ENCODE measurements at regions not wholly inside any gene's neighbourhood (a gene's known extent, or its start where the extent isn't known, plus 50 kb on each side); places are given as distances from the start of the nearest gene placed in this dataset.
"Not testable (repeated sequence)": the region's sequence is repeated elsewhere in the genome, so short reads cannot be mapped to it uniquely, and the experiment has no call there.

DNA sequence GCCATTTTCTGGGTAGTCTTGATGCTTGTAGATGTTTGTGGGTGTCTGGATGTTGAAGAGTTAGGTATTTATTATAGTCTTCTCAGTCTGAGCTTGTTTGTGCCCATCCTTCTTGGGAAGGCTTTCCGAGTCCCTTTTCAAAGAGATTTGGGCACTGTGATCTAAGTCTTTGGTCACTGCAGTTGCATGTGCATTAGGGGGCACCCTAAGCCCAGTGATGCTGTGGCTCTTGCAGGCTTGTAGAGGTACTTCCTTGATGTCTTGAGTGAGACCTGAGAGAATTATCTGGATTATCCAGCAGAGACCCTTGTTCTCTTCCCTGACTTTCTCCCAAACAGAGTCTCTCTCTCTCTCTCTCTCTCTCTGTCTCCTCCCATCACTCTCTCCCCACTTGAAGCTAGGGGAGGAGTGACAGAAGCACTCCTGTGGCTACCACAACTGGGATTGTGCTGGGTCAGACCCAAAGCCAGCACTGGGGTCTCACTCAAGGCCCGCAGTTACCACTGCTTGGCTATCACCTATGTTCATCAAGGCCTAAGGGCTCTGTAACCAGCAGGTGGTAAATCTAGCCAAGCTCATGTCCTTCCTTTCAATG, 68.5 kb downstream of the TMCO5A start:
- peak; percentile 63 for DNase-seq

DNA sequence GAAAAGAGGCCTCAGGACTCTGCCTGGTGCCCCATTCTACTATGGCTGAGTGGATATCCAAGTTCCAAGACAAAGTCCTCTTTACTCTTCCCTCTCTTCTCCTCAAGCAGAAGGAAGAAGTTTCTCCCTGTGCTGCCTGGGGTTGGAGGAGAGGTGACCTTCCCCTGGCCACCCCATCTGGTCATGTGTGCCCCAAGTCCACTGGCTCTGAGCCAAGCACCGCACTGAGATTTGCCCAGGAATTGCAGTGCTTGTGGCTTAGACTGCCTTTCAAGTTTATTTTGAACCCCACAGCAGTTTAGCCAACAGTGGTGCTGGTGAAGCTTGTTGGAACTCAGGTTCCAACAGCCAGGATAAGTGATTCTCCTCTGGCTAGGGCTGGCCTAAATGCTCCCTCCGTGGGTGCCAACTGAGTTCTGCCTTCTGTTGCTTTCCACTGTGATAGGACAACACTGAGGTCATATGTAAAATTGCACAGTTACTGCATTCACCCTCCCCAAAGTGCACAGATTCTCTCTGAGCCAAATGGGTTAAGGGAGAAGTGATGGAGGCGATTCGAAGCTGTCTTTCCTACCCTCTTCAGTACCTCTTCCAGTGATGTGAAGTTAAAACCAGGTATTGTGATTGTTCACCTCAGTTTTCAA, 69.9 kb downstream of the TMCO5A start:
- intact Hi-C loops (cut with micrococcal nuclease): no loop called here
- DNase-seq (no peak), ATAC-seq (no peak)

More for the DNA sequence above, 68.5 kb downstream of the TMCO5A start:
- intact Hi-C loops (cut with micrococcal nuclease): no loop called here
- peak; percentile 77 for ATAC-seq

DNA sequence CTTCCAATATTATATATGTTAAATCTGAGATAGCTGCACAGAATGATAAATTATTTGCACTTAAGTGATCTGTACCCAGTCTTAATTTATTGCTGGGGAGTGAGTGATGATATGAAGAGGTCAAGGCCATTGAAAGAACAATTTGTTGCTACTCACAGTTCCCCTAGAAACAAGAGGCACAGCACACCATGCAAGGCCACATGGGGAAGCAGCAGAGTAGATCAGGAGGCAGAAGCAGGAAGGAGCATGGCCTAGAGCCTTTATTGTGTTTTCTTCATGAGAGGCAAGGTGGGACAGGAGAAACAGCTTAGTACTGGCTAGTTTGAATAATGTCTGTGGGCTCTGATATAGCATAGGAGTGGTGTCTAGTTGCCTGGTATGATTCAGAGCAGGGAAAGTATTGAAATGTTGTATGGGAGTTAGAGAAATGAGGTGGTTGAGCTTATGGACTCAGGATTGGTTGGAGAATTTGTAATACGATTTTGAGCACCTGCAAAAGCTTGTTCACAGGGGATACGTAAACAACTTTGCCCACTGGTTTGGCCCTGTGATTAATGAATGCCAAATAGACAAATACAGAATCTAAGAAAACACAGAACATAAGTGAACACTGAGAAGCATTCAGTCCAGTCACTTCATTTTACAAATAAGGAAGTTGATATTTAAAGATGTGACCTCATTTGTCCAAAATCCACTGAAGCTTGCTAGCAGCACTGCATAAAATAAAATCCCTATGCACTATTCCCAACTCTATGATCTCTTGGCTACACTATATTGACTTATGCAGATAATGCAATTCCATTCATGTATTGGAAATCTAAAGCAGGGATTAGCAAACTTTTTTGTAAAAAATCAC, 71.7 kb downstream of the TMCO5A start:
- intact Hi-C loops (cut with micrococcal nuclease): no loop called here
- DNase-seq: no peak
- peak; percentile 88 for ATAC-seq

DNA sequence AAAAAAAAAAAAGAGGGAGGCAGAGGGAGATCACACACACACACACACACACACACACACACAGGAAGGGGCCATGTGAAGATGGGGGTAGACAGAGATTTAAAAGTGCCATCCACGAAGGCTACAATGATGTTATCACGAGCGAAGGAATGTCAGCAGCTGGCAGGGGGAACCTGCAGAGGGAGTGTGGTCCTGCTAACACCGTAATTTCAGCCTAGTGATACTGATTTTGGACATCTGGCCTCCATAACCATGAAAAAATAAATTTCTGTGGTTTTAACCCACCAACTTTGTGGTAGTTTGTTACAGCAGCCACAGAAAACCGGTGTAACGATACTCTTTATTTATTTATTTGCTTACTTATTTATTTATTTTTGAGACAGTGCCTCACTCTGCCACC, 76.0 kb downstream of the TMCO5A start:
- intact Hi-C loops (cut with micrococcal nuclease): no loop called here
- no peak for ATAC-seq
- no peak for DNase-seq

DNA sequence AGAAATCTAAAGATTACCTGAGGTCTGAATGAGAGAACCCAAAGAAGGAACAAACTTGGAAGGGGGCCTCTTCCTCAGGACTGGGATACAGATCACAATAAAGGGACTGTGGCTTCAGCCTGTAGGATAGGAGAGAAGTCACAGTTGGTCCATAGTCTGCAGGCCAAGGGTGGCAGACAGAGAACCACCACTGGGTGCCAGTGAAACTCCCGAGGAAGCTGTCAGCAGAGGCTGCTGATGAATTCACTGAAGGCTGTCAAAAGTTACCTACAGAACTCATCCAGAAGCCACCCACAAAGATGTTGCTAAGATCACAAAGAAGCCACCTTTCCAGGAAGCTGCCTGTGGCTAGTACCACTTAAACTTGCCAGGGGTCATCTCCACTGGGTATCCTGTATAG, 78.5 kb downstream of the TMCO5A start:
- ATAC-seq (no peak), DNase-seq (no peak)
- intact Hi-C loops (cut with micrococcal nuclease): no loop called here

DNA sequence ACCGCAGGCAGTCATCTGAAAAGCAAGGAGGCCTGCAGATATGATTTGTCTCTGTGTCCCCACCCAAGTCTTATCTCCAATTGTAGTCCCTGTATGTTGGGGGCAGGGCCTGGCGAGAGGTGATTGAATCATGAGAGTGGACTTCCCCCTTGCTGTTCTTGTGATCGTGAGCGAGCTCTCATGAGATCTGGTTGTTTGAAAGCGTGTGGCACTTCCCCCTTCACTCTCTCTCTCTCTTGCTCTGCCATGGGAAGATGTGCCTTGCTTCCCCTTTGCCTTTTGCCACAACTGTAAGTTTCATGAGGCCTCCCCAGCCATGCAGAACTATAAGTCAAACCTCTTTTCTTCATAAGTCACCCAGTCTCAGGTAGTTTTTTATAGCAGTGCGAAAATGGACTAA, 83.3 kb downstream of the TMCO5A start:
- DNase-seq (peak; percentile 35), ATAC-seq (peak; percentile 21)
- intact Hi-C loops (cut with micrococcal nuclease): no loop called here

DNA sequence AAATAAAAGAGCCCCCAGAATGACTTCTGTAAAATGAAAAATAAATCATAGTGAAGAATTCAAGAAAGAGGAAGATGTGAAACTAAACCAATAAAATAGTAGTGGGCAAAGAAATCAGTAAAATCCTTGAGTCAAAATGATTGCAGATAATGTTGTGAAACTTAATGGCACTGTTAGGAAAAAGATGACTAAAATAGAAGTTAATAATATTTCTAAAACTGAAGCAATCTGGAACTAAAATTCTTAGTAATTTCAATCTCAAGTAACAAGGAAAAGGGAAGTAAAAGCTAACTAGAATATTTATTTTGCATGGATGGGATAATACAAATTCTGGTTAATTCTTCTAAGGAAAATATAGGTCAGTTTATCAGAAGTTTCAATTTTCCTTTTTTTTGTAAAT, 84.6 kb downstream of the TMCO5A start:
- intact Hi-C loops (cut with micrococcal nuclease): no loop called here

DNA sequence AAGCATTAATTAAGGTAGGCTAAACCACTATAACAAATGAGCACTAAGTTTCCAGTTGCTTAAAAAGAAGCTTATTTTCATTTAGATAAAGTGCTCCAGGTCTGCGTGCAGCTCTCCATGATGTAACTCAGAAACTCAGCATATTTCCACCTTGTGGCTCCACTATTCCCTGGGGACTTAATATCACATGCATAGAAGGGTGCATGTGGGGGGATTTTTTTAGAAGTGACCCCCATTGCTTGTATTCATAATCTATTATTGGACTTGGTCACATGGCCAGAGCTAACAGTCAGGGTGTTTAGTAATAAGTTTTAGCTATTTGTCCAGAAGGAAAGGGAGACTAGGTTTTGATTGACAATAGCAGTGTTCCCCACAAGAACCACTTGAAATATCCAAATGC, 86.8 kb downstream of the TMCO5A start:
- ATAC-seq (no peak), DNase-seq (no peak)
- intact Hi-C loops (cut with micrococcal nuclease): no loop called here

More for the DNA sequence above, 84.6 kb downstream of the TMCO5A start:
- ATAC-seq (no peak), DNase-seq (no peak)

DNA sequence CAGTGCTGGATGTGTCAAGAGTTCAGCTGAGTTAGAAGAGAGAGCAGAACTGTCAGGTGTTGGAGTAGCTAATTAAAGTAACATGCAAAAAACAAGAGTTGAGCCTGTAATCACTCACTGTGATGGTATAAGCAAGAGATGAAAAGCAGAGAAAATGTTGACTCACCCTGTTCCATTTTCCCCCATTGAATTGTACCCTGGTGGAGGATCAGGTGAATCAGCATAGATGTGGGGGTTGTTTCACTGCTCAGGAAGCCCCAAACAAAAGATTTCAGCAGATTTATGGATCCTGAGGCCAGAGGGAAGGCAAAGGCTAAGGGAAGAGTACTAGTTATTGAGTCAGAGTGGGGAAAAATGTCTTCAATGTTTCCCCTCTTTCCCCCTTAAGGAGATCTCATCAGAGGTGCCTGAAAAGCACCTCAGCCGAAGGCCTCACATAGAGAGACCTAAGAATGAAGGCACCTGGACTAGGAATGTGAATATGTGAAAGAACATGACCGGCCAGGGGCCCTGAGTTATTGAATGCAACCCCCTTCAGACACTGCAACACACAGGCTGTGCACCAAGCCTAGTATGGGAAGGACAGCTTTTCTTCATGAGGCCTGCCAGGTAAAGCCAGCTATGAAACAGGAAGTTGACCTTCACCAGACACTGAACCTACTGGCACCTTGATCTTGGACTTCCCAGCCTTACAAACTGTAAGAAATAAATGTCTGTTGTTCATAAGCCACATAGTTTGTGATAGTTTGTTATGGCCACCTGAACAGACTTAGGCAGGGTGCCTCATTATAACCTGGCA, 90.1 kb downstream of the TMCO5A start:
- intact Hi-C loops (cut with micrococcal nuclease): no loop called here
- ATAC-seq: no peak

DNA sequence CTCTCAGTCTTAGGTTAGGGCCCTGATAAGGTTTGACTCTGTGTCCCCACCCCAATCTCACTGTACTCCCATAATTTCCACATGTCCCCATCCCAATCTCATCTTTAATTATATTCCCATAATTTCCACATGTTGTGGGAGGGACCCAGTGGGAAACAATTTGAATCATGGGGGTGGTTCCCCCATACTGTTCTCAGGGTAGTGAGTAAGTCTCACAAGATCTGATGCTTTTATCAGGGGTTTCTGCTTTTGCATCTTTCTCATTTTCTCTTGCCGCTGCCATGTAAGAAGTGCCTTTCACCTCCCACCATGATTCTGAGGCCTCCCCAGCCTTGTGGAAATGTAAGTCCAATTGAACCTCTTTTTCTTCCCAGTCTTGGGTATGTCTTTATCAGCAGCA, 91.2 kb downstream of the TMCO5A start:
- intact Hi-C loops (cut with micrococcal nuclease); DNase-seq; ATAC-seq: not testable (repeated sequence)

More for the DNA sequence above, 90.1 kb downstream of the TMCO5A start:
- DNase-seq: no peak

DNA sequence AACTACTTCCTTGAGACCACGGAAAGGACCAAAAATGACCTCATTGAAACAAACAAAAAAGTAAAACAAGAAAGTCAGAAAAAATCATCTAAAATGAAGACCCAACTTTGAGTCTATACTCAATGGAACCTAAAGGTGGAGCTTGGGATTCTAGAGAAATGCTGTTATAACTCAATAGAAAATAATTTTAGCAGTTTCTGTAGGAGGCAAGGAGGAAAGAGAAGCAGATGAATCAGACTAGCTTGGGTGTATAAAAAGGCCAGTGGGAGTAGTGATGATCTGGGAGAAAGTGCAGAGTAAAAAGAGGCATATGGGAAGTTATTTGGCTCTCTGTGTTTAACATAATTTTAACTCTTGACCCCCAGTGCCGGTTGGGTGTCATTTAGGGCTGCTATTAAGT, 94.4 kb downstream of the TMCO5A start:
- ATAC-seq (no peak), DNase-seq (no peak)
- intact Hi-C loops (cut with micrococcal nuclease): no loop called here

DNA sequence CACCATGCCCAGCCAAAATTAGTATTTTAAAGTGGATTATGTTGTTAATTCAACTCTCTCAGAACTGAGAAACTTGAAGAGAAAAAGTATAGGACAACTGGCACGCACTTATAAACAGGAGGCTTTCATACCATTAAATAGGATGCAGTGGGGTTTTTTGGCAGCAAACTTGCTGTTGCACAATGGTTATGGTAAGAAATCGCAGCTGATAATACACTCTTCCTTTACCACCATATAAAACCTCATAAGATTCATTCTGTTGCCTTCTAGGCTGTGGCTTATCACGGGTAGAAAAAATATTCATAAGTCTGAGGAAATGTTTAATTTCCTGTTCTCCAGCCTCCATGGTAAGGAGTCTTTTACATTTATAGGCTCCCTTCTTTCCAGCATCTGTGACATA, 95.3 kb downstream of the TMCO5A start:
- no peak for ATAC-seq
- intact Hi-C loops (cut with micrococcal nuclease): no loop called here
- DNase-seq: no peak

DNA sequence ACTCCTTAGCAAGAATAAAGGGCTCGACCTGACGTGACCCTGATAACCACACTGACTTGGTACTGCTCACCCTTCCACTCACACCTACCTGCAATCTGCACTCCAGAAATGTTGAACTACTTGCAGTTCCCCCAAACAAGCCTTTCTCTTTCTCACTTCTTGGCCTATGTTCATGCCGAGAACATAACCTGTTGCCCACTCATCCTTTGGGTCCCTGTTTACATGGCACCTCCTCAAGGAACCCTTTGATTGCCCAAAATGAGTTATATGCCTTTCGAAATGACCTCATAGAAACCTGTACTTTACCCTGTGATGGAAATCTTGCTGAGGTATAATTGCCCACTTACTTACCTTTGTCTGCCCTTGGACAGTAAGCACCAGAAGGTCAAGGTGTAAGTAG, 96.2 kb downstream of the TMCO5A start:
- ATAC-seq (no peak), DNase-seq (no peak)
- intact Hi-C loops (cut with micrococcal nuclease): no loop called here

DNA sequence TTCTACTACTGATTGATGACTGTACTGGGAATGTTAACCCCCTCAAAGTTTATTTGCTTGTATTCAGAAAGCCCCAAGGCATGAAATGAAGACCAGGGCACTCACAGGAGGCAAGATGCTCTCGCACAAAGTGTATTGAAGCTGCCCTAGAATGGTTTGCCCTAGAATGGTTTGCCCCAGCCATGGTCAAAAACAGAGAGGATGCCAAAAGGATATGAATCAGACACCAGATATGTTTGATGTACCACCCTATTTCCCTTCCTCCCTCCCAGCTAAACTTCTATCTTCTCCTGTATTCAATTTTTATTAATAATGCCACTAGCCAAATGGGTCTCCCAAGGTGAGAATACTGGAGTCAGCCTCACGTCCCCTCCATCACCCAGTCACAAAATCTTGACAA, 101.3 kb downstream of the TMCO5A start:
- DNase-seq (no peak), ATAC-seq (no peak)
- intact Hi-C loops (cut with micrococcal nuclease): no loop called here

DNA sequence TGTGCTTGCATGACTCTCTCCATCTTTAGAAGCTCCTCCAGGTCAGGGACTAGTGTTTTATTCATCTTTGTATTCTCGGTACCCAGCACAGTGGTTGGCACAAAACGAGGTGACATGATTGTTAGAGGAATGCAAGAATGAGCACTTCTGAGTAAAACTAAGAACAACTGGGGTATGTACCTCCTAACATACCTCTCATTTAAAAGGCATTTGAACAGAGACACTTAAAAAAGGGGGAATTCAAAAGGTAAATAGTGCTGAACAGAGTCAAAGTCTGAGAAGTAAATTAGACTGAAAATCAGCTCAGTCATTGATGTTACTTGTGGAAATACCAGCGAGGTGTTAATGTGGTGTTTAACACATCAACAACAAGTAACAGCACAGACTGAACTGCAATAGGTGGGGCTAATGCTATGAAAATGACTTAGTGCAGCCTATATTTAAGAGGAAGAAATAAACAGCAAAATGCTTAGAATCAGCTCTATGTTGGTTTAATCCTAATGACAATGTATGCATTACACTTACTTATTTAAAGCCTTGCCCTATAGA, 102.4 kb downstream of the TMCO5A start:
- intact Hi-C loops (cut with micrococcal nuclease): no loop called here
- ATAC-seq (no peak), DNase-seq (no peak)

DNA sequence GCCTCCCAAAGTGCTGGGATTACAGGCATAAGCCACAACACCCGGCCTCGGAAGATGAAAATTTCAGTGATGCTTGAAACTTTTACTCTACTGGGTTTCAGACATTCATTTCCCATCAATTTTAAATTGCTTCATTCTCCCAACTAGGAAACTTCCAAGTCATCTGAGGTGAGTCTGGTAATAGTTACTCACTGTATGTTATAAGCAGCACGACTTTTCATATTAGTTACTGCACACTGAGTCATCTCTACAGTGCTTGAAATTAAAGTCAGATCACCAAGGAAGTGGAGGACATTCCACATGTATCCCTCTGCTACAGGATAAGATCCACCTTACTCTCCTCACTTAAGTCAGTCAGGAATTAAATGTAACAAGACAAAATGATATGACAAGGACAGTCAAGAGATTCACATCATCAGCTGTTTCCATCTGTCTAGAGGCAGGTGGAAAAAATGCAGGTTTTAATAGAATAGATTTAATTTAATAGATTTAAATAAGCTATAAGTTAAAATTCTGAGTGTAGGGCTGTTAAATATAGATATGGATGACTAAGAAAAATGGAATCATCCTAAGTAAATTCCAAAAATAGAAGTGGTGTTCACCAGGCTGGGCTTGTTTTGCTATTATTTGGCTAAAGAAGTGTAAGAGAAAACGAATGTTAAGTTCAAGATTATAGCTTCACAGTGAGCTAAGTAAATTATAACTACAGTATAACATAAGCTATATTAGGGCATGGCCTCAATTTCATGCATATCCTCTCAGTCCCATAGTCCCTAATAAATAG, 104.4 kb downstream of the TMCO5A start:
- intact Hi-C loops (cut with micrococcal nuclease): no loop called here
- ATAC-seq: no peak
- DNase-seq: no peak

DNA sequence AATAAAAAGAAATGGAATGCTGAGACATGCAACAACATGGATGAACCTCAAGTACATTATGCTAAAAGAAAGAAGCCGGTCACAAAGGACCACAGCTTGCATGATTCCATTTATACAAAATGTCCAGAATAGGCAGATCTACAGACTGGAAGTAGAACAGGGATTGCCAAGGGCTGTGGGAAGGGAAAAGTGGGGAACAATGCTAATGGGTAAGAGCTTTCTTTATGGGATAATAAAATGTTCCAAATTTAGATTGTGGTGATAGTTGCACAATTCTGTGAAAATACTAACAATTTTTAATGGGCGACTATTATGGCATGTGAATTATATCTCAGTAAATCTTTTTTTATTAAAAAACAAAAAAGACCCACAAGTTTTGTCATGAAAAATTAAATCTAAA, 106.2 kb downstream of the TMCO5A start:
- intact Hi-C loops (cut with micrococcal nuclease): no loop called here
- no peak for ATAC-seq
- DNase-seq: no peak

DNA sequence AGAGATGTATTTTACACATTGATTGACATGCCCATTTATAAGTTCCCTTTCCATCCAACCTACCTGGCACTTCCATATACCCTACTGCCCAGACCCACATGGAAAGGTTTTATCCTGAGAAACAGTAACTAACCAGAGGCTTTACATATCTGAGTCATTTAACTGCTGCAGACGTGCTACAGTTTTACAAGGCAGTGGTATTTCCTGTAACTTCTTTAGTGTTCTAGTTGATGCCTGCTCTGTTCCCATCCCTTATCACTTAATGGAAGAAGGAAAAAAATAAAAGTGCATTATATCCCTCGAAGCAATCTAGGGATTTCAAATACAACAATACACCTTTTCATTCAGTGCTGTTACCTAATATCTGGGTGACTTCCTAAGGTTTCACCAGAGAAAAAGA, 107.1 kb downstream of the TMCO5A start:
- DNase-seq (no peak), ATAC-seq (no peak)
- intact Hi-C loops (cut with micrococcal nuclease): no loop called here

DNA sequence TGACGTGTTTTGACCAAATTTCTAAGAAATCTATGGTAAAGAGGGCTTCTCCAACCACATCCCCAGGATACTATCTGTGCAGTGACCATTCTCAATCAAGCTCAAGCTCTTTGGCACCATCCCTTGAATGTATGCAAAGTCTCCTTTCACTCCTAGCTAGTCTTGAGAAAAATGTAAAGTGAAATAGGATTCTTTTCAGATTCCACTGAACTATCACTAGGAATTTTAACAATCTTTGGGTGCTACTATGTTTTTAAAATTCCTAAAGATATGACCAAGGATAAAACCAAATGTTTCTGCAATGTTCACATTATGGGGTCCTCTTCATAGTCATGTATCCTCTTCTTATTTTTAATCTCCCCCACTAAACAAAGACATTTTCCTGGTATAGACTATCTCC, 107.8 kb downstream of the TMCO5A start:
- ATAC-seq (no peak), DNase-seq (no peak)
- intact Hi-C loops (cut with micrococcal nuclease): no loop called here
